MM.1S (cell line): ENCODE measurements at regions not wholly inside any gene's neighbourhood (a gene's known extent, or its start where the extent isn't known, plus 50 kb on each side); places are given as distances from the start of the nearest gene placed in this dataset.

Experiments used
- CTCF ChIP-seq: fragments of 300-600 bp; sonication (generic); IDR thresholded peaks from 2 replicates; pipeline ENCODE4 v1.5.1; 2016; ENCODE audit warnings: antibody characterized with exemption, low read length, mixed read lengths
- EZH2 ChIP-seq: fragments of 300-600 bp; sonication (generic); optimal IDR thresholded peaks from 2 replicates; pipeline ENCODE3; 2017; ENCODE audit warnings: low read depth, mild to moderate bottlenecking, antibody characterized with exemption, low read length, mixed read lengths
- EZH2phosphoT487 ChIP-seq: fragments of 300-600 bp; sonication (generic); IDR thresholded peaks from 2 replicates; pipeline ENCODE4 v1.6.1; 2018; ENCODE audit warnings: antibody characterized with exemption, low read length

- TF ChIP-seq CTCF = no peak
- no peak for TF ChIP-seq EZH2
- TF ChIP-seq EZH2phosphoT487 = no peak
Measured at GRCh38 chr6:137316626-137317025, 97.4 kb upstream of the IFNGR1 start.
